ENCODE measurements at regions not wholly inside any gene's neighbourhood (a gene's known extent, or its start where the extent isn't known, plus 50 kb on each side); places are given as distances from the start of the nearest gene placed in this dataset.

GRCh38 chr11:129636926-129637325 is 178.7 kb upstream of the TMEM45B start:
- intact Hi-C loops (cut with DNase I; ENCODE audit: low total_unique reads): no loop called here
- Histone ChIP-seq H3K27ac (no peak overlapping the region), H3K9me3 (no peaks in the 10 kb centered on the region), H3K4me1 (no peaks in the 10 kb centered on the region), H3K27me3 (no peaks in the 10 kb centered on the region), H3K4me3 (no peak overlapping the region), H3K36me3 (ENCODE audit: low read depth, missing control alignments) (no peaks in the 10 kb centered on the region)
- no peak for TF ChIP-seq POLR2A (IDR thresholded peaks at IDR 0.05)
- no peak for TF ChIP-seq CTCF (IDR thresholded peaks at IDR 0.05)
- no peak for DNase-seq
- WGBS, 2 donors: 57 to 63% methylated on average over 6 of the region's 6 CpGs

GRCh38 chr11:129637473-129637872 is 178.2 kb upstream of the TMEM45B start:
- H3K4me3 ChIP-seq: no peak overlapping the region
- H3K27ac ChIP-seq: no peak overlapping the region
- no peak for TF ChIP-seq POLR2A (IDR thresholded peaks at IDR 0.05)
- TF ChIP-seq CTCF (IDR thresholded peaks at IDR 0.05): no peak
- WGBS, 2 donors: 89 to 92% methylated on average over 6 of the region's 6 CpGs
- no peak for DNase-seq
- no peaks in the 10 kb centered on the region for H3K36me3 ChIP-seq (ENCODE audit: low read depth, missing control alignments)
- H3K4me1 ChIP-seq: no peaks in the 10 kb centered on the region
- intact Hi-C loops (cut with DNase I; ENCODE audit: low total_unique reads): no loop called here
- H3K27me3 ChIP-seq: no peaks in the 10 kb centered on the region
- no peaks in the 10 kb centered on the region for H3K9me3 ChIP-seq

- no peaks in the 10 kb centered on the region for H3K4me1 ChIP-seq
- H3K4me3 ChIP-seq: no peak overlapping the region
- 79 to 85% methylated on average over 5 of the region's 5 CpGs for WGBS, 2 donors
- no peak overlapping the region for H3K27ac ChIP-seq
- TF ChIP-seq CTCF (IDR thresholded peaks at IDR 0.05) (no peak), POLR2A (IDR thresholded peaks at IDR 0.05) (no peak)
- intact Hi-C loops (cut with DNase I; ENCODE audit: low total_unique reads): no loop called here
- H3K27me3 ChIP-seq: no peaks in the 10 kb centered on the region
- no peak for DNase-seq
- H3K9me3 ChIP-seq: no peaks in the 10 kb centered on the region
- H3K36me3 ChIP-seq (ENCODE audit: low read depth, missing control alignments): no peaks in the 10 kb centered on the region
These were observed 177.5 kb upstream of the TMEM45B start for GRCh38 chr11:129637983-129638776.

GRCh38 chr11:129639300-129639699 is 176.3 kb upstream of the TMEM45B start:
- Histone ChIP-seq H3K9me3 (no peaks in the 10 kb centered on the region), H3K27me3 (no peaks in the 10 kb centered on the region), H3K27ac (no peak overlapping the region), H3K4me3 (no peak overlapping the region), H3K36me3 (ENCODE audit: low read depth, missing control alignments) (no peaks in the 10 kb centered on the region), H3K4me1 (no peaks in the 10 kb centered on the region)
- no peak for DNase-seq
- 86 to 90% methylated on average over 2 of the region's 2 CpGs for WGBS, 2 donors
- intact Hi-C loops (cut with DNase I; ENCODE audit: low total_unique reads): no loop called here
- TF ChIP-seq POLR2A (IDR thresholded peaks at IDR 0.05): no peak
- TF ChIP-seq CTCF (IDR thresholded peaks at IDR 0.05): no peak

GRCh38 chr11:129640671-129641070 is 175.0 kb upstream of the TMEM45B start:
- Histone ChIP-seq H3K27me3 (no peaks in the 10 kb centered on the region), H3K36me3 (ENCODE audit: low read depth, missing control alignments) (no peaks in the 10 kb centered on the region), H3K27ac (no peak overlapping the region), H3K9me3 (no peaks in the 10 kb centered on the region), H3K4me3 (no peak overlapping the region), H3K4me1 (no peaks in the 10 kb centered on the region)
- WGBS, 2 donors: 87 to 88% methylated on average over 5 of the region's 5 CpGs
- intact Hi-C loops (cut with DNase I; ENCODE audit: low total_unique reads): no loop called here
- no peak for DNase-seq
- TF ChIP-seq POLR2A (IDR thresholded peaks at IDR 0.05) (no peak), CTCF (IDR thresholded peaks at IDR 0.05) (no peak)
